Neural progenitor cell (in vitro differentiated cells): ENCODE measurements at regions not wholly inside any gene's neighbourhood (a gene's known extent, or its start where the extent isn't known, plus 50 kb on each side); places are given as distances from the start of the nearest gene placed in this dataset.

ENCODE experiments used
- EZH2 ChIP-seq: fragments of 200-600 bp; sonication (generic); IDR thresholded peaks from 2 replicates; pipeline ENCODE4 v1.6.1; 2017; ENCODE audit warnings: antibody characterized with exemption, mild to moderate bottlenecking, moderate library complexity
- TF ChIP-seq, protein P1 (sequence below): fragments of 200-600 bp; sonication (generic); IDR thresholded peaks from 2 replicates; pipeline ENCODE4 v1.5.1; 2017; ENCODE audit warnings: antibody characterized with exemption, mild to moderate bottlenecking

DNA sequence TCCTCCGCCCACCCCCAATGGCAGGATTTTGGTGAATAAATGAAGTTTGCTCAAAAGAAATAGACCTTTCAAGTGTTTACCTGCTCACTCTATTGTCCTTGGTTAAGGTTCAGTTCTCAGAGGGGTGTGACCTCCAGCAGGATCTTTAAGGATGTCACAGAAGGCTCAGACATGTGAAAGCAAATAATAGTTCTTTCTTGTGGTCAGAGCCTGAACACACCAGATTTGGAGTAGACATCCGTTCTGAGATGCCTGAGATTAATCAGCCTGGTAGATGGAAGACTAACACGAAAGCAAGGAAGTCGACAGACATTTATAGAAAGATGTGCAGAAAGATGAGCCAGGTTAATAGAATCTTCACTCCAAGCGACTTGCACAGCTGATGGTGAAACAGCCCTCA lies 557.9 kb upstream of the CDH11 start:
- TF ChIP-seq, protein P1, sequence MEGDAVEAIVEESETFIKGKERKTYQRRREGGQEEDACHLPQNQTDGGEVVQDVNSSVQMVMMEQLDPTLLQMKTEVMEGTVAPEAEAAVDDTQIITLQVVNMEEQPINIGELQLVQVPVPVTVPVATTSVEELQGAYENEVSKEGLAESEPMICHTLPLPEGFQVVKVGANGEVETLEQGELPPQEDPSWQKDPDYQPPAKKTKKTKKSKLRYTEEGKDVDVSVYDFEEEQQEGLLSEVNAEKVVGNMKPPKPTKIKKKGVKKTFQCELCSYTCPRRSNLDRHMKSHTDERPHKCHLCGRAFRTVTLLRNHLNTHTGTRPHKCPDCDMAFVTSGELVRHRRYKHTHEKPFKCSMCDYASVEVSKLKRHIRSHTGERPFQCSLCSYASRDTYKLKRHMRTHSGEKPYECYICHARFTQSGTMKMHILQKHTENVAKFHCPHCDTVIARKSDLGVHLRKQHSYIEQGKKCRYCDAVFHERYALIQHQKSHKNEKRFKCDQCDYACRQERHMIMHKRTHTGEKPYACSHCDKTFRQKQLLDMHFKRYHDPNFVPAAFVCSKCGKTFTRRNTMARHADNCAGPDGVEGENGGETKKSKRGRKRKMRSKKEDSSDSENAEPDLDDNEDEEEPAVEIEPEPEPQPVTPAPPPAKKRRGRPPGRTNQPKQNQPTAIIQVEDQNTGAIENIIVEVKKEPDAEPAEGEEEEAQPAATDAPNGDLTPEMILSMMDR: no peak
- no peak for TF ChIP-seq EZH2
